ENCODE measurements at regions not wholly inside any gene's neighbourhood (a gene's known extent, or its start where the extent isn't known, plus 50 kb on each side); places are given as distances from the start of the nearest gene placed in this dataset.

GRCh38 chr2:107259408-107260195 lies 373.6 kb upstream of the ST6GAL2 start:
- no peaks in the 10 kb centered on the region for H3K36me3 Mint-ChIP-seq (ENCODE audit: low read depth)
- H3K27ac ChIP-seq (ENCODE audit: low read depth) = no peak overlapping the region
- H3K4me1 Mint-ChIP-seq = peaks cover 12% of the 10 kb centered on the region; the same call in 2 of the 3 replicates
- ATAC-seq = no peak
- H3K9me2 ChIP-seq (ENCODE audit: insufficient read depth) = peaks cover 20% of the 10 kb centered on the region
- H3K4me1 ChIP-seq (ENCODE audit: insufficient read depth) = peaks cover 8% of the 10 kb centered on the region; the same call in 1 of the 2 replicates
- H3K36me3 ChIP-seq (ENCODE audit: insufficient read depth) = no peaks in the 10 kb centered on the region
- H3K4me2 ChIP-seq = no peak overlapping the region
- no peaks in the 10 kb centered on the region for H4K20me1 ChIP-seq (replicated peaks; ENCODE audit: insufficient read depth)
- no peaks in the 10 kb centered on the region for H3K79me2 ChIP-seq (replicated peaks; ENCODE audit: insufficient read depth)
- no peaks in the 10 kb centered on the region for H3F3A ChIP-seq (replicated peaks; ENCODE audit: low read depth)
- TF ChIP-seq ZNF114 (CRISPR knock-in tag; IDR thresholded peaks at IDR 0.05) (no peak), CREB1 (CRISPR knock-in tag; IDR thresholded peaks at IDR 0.05; ENCODE audit: low read depth) (no peak), JUNB (IDR thresholded peaks at IDR 0.05; ENCODE audit: unreplicated experiment) (no peak), EZH2 (IDR thresholded peaks at IDR 0.05; ENCODE audit: low read depth, unreplicated experiment) (no peak), REST (IDR thresholded peaks at IDR 0.05; ENCODE audit: unreplicated experiment) (no peak), NANOG (IDR thresholded peaks at IDR 0.05; ENCODE audit: borderline replicate concordance) (no peak), STAT1 (IDR thresholded peaks at IDR 0.05; ENCODE audit: unreplicated experiment) (no peak), EZH2phosphoT487 (IDR thresholded peaks at IDR 0.05; ENCODE audit: unreplicated experiment) (no peak), ZNF331 (CRISPR knock-in tag; IDR thresholded peaks at IDR 0.05; ENCODE audit: low read depth) (no peak), POLR2AphosphoS5 (IDR thresholded peaks at IDR 0.05; ENCODE audit: low read depth) (no peak)
- TF ChIP-seq, protein P1, sequence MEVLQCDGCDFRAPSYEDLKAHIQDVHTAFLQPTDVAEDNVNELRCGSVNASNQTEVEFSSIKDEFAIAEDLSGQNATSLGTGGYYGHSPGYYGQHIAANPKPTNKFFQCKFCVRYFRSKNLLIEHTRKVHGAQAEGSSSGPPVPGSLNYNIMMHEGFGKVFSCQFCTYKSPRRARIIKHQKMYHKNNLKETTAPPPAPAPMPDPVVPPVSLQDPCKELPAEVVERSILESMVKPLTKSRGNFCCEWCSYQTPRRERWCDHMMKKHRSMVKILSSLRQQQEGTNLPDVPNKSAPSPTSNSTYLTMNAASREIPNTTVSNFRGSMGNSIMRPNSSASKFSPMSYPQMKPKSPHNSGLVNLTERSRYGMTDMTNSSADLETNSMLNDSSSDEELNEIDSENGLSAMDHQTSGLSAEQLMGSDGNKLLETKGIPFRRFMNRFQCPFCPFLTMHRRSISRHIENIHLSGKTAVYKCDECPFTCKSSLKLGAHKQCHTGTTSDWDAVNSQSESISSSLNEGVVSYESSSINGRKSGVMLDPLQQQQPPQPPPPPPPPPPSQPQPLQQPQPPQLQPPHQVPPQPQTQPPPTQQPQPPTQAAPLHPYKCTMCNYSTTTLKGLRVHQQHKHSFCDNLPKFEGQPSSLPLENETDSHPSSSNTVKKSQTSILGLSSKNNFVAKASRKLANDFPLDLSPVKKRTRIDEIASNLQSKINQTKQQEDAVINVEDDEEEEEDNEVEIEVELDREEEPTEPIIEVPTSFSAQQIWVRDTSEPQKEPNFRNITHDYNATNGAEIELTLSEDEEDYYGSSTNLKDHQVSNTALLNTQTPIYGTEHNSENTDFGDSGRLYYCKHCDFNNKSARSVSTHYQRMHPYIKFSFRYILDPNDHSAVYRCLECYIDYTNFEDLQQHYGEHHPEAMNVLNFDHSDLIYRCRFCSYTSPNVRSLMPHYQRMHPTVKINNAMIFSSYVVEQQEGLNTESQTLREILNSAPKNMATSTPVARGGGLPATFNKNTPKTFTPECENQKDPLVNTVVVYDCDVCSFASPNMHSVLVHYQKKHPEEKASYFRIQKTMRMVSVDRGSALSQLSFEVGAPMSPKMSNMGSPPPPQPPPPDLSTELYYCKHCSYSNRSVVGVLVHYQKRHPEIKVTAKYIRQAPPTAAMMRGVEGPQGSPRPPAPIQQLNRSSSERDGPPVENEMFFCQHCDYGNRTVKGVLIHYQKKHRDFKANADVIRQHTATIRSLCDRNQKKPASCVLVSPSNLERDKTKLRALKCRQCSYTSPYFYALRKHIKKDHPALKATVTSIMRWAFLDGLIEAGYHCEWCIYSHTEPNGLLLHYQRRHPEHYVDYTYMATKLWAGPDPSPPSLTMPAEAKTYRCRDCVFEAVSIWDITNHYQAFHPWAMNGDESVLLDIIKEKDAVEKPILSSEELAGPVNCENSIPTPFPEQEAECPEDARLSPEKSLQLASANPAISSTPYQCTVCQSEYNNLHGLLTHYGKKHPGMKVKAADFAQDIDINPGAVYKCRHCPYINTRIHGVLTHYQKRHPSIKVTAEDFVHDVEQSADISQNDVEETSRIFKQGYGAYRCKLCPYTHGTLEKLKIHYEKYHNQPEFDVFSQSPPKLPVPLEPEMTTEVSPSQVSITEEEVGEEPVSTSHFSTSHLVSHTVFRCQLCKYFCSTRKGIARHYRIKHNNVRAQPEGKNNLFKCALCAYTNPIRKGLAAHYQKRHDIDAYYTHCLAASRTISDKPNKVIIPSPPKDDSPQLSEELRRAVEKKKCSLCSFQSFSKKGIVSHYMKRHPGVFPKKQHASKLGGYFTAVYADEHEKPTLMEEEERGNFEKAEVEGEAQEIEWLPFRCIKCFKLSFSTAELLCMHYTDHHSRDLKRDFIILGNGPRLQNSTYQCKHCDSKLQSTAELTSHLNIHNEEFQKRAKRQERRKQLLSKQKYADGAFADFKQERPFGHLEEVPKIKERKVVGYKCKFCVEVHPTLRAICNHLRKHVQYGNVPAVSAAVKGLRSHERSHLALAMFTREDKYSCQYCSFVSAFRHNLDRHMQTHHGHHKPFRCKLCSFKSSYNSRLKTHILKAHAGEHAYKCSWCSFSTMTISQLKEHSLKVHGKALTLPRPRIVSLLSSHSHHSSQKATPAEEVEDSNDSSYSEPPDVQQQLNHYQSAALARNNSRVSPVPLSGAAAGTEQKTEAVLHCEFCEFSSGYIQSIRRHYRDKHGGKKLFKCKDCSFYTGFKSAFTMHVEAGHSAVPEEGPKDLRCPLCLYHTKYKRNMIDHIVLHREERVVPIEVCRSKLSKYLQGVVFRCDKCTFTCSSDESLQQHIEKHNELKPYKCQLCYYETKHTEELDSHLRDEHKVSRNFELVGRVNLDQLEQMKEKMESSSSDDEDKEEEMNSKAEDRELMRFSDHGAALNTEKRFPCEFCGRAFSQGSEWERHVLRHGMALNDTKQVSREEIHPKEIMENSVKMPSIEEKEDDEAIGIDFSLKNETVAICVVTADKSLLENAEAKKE (CRISPR knock-in tag; IDR thresholded peaks at IDR 0.05) = no peak
- TF ChIP-seq, protein P2, sequence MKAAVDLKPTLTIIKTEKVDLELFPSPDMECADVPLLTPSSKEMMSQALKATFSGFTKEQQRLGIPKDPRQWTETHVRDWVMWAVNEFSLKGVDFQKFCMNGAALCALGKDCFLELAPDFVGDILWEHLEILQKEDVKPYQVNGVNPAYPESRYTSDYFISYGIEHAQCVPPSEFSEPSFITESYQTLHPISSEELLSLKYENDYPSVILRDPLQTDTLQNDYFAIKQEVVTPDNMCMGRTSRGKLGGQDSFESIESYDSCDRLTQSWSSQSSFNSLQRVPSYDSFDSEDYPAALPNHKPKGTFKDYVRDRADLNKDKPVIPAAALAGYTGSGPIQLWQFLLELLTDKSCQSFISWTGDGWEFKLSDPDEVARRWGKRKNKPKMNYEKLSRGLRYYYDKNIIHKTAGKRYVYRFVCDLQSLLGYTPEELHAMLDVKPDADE (IDR thresholded peaks at IDR 0.05) = no peak
- TF ChIP-seq, protein P3, sequence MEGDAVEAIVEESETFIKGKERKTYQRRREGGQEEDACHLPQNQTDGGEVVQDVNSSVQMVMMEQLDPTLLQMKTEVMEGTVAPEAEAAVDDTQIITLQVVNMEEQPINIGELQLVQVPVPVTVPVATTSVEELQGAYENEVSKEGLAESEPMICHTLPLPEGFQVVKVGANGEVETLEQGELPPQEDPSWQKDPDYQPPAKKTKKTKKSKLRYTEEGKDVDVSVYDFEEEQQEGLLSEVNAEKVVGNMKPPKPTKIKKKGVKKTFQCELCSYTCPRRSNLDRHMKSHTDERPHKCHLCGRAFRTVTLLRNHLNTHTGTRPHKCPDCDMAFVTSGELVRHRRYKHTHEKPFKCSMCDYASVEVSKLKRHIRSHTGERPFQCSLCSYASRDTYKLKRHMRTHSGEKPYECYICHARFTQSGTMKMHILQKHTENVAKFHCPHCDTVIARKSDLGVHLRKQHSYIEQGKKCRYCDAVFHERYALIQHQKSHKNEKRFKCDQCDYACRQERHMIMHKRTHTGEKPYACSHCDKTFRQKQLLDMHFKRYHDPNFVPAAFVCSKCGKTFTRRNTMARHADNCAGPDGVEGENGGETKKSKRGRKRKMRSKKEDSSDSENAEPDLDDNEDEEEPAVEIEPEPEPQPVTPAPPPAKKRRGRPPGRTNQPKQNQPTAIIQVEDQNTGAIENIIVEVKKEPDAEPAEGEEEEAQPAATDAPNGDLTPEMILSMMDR (conservative IDR thresholded peaks at IDR 0.05; ENCODE audit: low read depth in 2 of 2) = no peak
- no peak overlapping the region for H3K4me3 Mint-ChIP-seq
- H3K27ac Mint-ChIP-seq = no peak overlapping the region
- no peaks in the 10 kb centered on the region for H3K27me3 ChIP-seq (ENCODE audit: insufficient read depth)
- peaks cover 5% of the 10 kb centered on the region for H3K27me3 Mint-ChIP-seq (ENCODE audit: insufficient read depth, low read depth, poor library complexity)
- no peak overlapping the region for H3K4me3 ChIP-seq
- H2AFZ ChIP-seq = no peak overlapping the region
- no peaks in the 10 kb centered on the region; the same call in 2 of the 3 replicates for H3K9me3 Mint-ChIP-seq
- DNase-seq (ENCODE audit: low spot score) = no peak
